ENCODE measurements at regions not wholly inside any gene's neighbourhood (a gene's known extent, or its start where the extent isn't known, plus 50 kb on each side); places are given as distances from the start of the nearest gene placed in this dataset.
A peak's percentile ranks its signal among the peaks of the same experiment; 100 is the strongest.

GRCh38 chr15:87639305-87640011 lies 617.1 kb downstream of the NTRK3 start:
- no peaks in the 10 kb centered on the region for H3K9me3 Mint-ChIP-seq
- Histone ChIP-seq H3K9ac (ENCODE audit: extremely low read depth, low read length, poor library complexity, severe bottlenecking) (no peak overlapping the region), H3K27ac (ENCODE audit: low read depth, low read length) (no peak overlapping the region), H3K4me1 (ENCODE audit: control insufficient read depth, insufficient read depth, low read length) (no peaks in the 10 kb centered on the region), H3K27me3 (ENCODE audit: control insufficient read depth, insufficient read depth, low read length, poor library complexity, severe bottlenecking) (no peaks in the 10 kb centered on the region), H3K36me3 (ENCODE audit: control insufficient read depth, insufficient read depth, low read length) (no peaks in the 10 kb centered on the region), H3K9me3 (ENCODE audit: control insufficient read depth, low read length) (no peaks in the 10 kb centered on the region), H3K4me3 (ENCODE audit: low read length) (no peak overlapping the region)
- H3K4me3 Mint-ChIP-seq, result no peak overlapping the region
- WGBS, 2 experiments (ENCODE audit: insufficient coverage in 1 of 2, insufficient read length in 1 of 2), result 62 to 71% methylated on average over 2 to 4 of the region's 4 CpGs
- TF ChIP-seq, protein P1, sequence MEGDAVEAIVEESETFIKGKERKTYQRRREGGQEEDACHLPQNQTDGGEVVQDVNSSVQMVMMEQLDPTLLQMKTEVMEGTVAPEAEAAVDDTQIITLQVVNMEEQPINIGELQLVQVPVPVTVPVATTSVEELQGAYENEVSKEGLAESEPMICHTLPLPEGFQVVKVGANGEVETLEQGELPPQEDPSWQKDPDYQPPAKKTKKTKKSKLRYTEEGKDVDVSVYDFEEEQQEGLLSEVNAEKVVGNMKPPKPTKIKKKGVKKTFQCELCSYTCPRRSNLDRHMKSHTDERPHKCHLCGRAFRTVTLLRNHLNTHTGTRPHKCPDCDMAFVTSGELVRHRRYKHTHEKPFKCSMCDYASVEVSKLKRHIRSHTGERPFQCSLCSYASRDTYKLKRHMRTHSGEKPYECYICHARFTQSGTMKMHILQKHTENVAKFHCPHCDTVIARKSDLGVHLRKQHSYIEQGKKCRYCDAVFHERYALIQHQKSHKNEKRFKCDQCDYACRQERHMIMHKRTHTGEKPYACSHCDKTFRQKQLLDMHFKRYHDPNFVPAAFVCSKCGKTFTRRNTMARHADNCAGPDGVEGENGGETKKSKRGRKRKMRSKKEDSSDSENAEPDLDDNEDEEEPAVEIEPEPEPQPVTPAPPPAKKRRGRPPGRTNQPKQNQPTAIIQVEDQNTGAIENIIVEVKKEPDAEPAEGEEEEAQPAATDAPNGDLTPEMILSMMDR (conservative IDR thresholded peaks at IDR 0.05), result no peak
- peak; percentile 60 for DNase-seq
- no peak overlapping the region for H3K27ac Mint-ChIP-seq
- H3K36me3 Mint-ChIP-seq (ENCODE audit: low read depth), result no peaks in the 10 kb centered on the region
- peaks cover 1% of the 10 kb centered on the region for H3K27me3 Mint-ChIP-seq (ENCODE audit: insufficient read depth)
- H3K4me1 Mint-ChIP-seq, result peaks cover 23% of the 10 kb centered on the region

DNA sequence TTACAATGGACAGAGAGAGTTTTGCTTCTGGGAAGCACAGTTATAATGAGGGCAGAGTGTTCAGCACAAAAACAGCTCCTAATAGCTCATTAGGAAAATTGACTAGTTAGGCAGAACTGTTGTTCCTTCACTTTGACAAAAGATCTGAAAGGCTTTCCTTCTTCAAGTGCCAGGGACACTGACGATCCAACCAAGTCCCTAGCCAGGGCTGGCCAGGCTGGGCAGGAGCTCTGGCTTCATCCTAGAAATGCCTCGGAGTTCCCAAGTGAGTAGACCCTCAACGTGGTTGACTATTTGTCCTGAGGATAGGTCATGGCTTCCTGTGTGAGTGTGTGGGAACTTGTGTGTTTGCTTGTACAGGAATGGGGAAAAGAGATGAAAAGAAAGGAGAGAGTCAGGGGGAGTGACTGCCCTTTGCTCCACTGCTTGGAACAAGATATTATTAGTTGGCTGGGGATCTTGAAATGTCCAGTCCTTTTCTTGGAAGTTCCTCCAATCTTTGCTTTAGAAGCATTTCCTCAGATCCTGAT lies 617.9 kb downstream of the NTRK3 start:
- Histone ChIP-seq H3K4me1 (ENCODE audit: control insufficient read depth, insufficient read depth, low read length) (no peaks in the 10 kb centered on the region), H3K27ac (ENCODE audit: low read depth, low read length) (no peak overlapping the region), H3K27me3 (ENCODE audit: control insufficient read depth, insufficient read depth, low read length, poor library complexity, severe bottlenecking) (no peaks in the 10 kb centered on the region), H3K9ac (ENCODE audit: extremely low read depth, low read length, poor library complexity, severe bottlenecking) (no peak overlapping the region), H3K36me3 (ENCODE audit: control insufficient read depth, insufficient read depth, low read length) (no peaks in the 10 kb centered on the region), H3K4me3 (ENCODE audit: low read length) (no peak overlapping the region), H3K9me3 (ENCODE audit: control insufficient read depth, low read length) (no peaks in the 10 kb centered on the region)
- Mint-ChIP-seq H3K36me3 (ENCODE audit: low read depth) (no peaks in the 10 kb centered on the region), H3K27ac (no peak overlapping the region), H3K4me1 (peaks cover 18% of the 10 kb centered on the region), H3K27me3 (ENCODE audit: insufficient read depth) (peaks cover 1% of the 10 kb centered on the region), H3K4me3 (no peak overlapping the region), H3K9me3 (no peaks in the 10 kb centered on the region)
- WGBS, 2 experiments (ENCODE audit: insufficient coverage in 1 of 2, insufficient read length in 1 of 2), result 88 to 92% methylated on average over 3 of the region's 3 CpGs
- TF ChIP-seq, protein P1 (conservative IDR thresholded peaks at IDR 0.05), result no peak
- no peak for DNase-seq

DNA sequence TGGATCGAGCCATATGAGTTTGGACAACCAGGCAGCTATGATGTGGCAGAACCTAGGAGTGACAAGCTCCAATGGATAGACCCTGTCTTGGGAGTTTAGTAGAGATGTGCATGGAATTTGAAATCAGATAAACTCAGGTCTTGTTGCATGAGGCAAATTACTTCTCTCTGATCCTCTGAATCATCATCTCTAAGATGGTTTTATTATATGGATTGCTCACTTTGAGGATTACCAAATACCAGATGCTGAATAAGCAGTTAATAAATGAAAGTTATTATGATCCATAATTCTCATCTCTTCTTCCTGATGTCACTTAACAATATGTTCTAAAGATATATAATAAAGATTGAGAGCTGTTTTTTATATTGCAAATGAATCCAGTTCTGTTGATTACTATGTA lies 622.2 kb downstream of the NTRK3 start:
- no peaks in the 10 kb centered on the region for H3K9me3 Mint-ChIP-seq
- Histone ChIP-seq H3K27ac (ENCODE audit: low read depth, low read length) (no peak overlapping the region), H3K4me3 (ENCODE audit: low read length) (no peak overlapping the region), H3K36me3 (ENCODE audit: control insufficient read depth, insufficient read depth, low read length) (no peaks in the 10 kb centered on the region), H3K27me3 (ENCODE audit: control insufficient read depth, insufficient read depth, low read length, poor library complexity, severe bottlenecking) (no peaks in the 10 kb centered on the region), H3K9ac (ENCODE audit: extremely low read depth, low read length, poor library complexity, severe bottlenecking) (no peak overlapping the region), H3K4me1 (ENCODE audit: control insufficient read depth, insufficient read depth, low read length) (no peaks in the 10 kb centered on the region), H3K9me3 (ENCODE audit: control insufficient read depth, low read length) (no peaks in the 10 kb centered on the region)
- peaks cover 9% of the 10 kb centered on the region for H3K27me3 Mint-ChIP-seq (ENCODE audit: insufficient read depth)
- WGBS, 2 experiments (ENCODE audit: insufficient coverage in 1 of 2, insufficient read length in 1 of 2), result 96 to 100% methylated on average over 1 of the region's 1 CpG
- peaks cover 27% of the 10 kb centered on the region for H3K4me1 Mint-ChIP-seq
- TF ChIP-seq, protein P1 (conservative IDR thresholded peaks at IDR 0.05), result no peak
- no peak overlapping the region for H3K27ac Mint-ChIP-seq
- no peaks in the 10 kb centered on the region for H3K36me3 Mint-ChIP-seq (ENCODE audit: low read depth)
- no peak for DNase-seq
- H3K4me3 Mint-ChIP-seq, result no peak overlapping the region

Measured in endodermal cell (in vitro differentiated cells).